Embryonic facial prominence (tissue), 1 donor: ENCODE measurements at regions not wholly inside any gene's neighbourhood (a gene's known extent, or its start where the extent isn't known, plus 50 kb on each side); places are given as distances from the start of the nearest gene placed in this dataset.
"Not testable (repeated sequence)": the region's sequence is repeated elsewhere in the genome, so short reads cannot be mapped to it uniquely, and the experiment has no call there.

Experiments used
- DNase-seq: peaks from one replicate; pipeline ENCODE4 v3.0.0-alpha.2; 2016; ENCODE audit errors: extremely low spot score

- DNase-seq = no peak
Observed at GRCh38 chr3:22685597-22685996, 517.5 kb upstream of the UBE2E2 start.

GRCh38 chr3:22691407-22691806 lies 511.7 kb upstream of the UBE2E2 start:
- DNase-seq = no peak

GRCh38 chr3:22691856-22692628 lies 511.1 kb upstream of the UBE2E2 start:
- DNase-seq = no peak

- no peak for DNase-seq
Observed at GRCh38 chr3:22700876-22701275, 502.3 kb upstream of the UBE2E2 start.

- no peak for DNase-seq
Observed at GRCh38 chr3:22704166-22704565, 499.0 kb upstream of the UBE2E2 start.

- DNase-seq = no peak
Observed at GRCh38 chr3:22704571-22705354, 498.4 kb upstream of the UBE2E2 start.

- DNase-seq = not testable (repeated sequence)
Observed at GRCh38 chr3:22706922-22707321, 496.2 kb upstream of the UBE2E2 start.

- DNase-seq = no peak
Observed at GRCh38 chr3:22713936-22714335, 489.2 kb upstream of the UBE2E2 start.

GRCh38 chr3:22714749-22715148 lies 488.4 kb upstream of the UBE2E2 start:
- no peak for DNase-seq

GRCh38 chr3:22720596-22720995 lies 482.5 kb upstream of the UBE2E2 start:
- DNase-seq = no peak

- no peak for DNase-seq
Observed at GRCh38 chr3:22724420-22724819, 478.7 kb upstream of the UBE2E2 start.

- DNase-seq = no peak
Observed at GRCh38 chr3:22728406-22728805, 474.7 kb upstream of the UBE2E2 start.

- DNase-seq = no peak
Observed at GRCh38 chr3:22729212-22729611, 473.9 kb upstream of the UBE2E2 start.

- DNase-seq = no peak
Observed at GRCh38 chr3:22729981-22730380, 473.1 kb upstream of the UBE2E2 start.

- DNase-seq = no peak
Observed at GRCh38 chr3:22730701-22731100, 472.4 kb upstream of the UBE2E2 start.

GRCh38 chr3:22731901-22732300 lies 471.2 kb upstream of the UBE2E2 start:
- no peak for DNase-seq

- DNase-seq = no peak
Observed at GRCh38 chr3:22732641-22733040, 470.5 kb upstream of the UBE2E2 start.

- DNase-seq = no peak
Observed at GRCh38 chr3:22734207-22734606, 468.9 kb upstream of the UBE2E2 start.

GRCh38 chr3:22734756-22735155 lies 468.4 kb upstream of the UBE2E2 start:
- DNase-seq = no peak

GRCh38 chr3:22735373-22735772 lies 467.8 kb upstream of the UBE2E2 start:
- no peak for DNase-seq

- DNase-seq = not testable (repeated sequence)
Observed at GRCh38 chr3:22743386-22743785, 459.7 kb upstream of the UBE2E2 start.

GRCh38 chr3:22745321-22745720 lies 457.8 kb upstream of the UBE2E2 start:
- no peak for DNase-seq

GRCh38 chr3:22746221-22746620 lies 456.9 kb upstream of the UBE2E2 start:
- DNase-seq = no peak
